Glutamatergic neuron (in vitro differentiated cells): ENCODE measurements at regions not wholly inside any gene's neighbourhood (a gene's known extent, or its start where the extent isn't known, plus 50 kb on each side); places are given as distances from the start of the nearest gene placed in this dataset.

Source experiments
- DNase-seq: peaks from one replicate; pipeline ENCODE4 v3.0.0; 2022
- H3K27ac Mint-ChIP-seq: one replicate; pipeline ENCODE4 v1.8.0; 2020; ENCODE audit warnings: mild to moderate bottlenecking, mixed read lengths, inconsistent platforms; ENCODE audit not compliant: unreplicated experiment
- H3K27me3 Mint-ChIP-seq: one replicate; pipeline ENCODE4 v1.8.0; 2020; ENCODE audit warnings: mild to moderate bottlenecking, moderate library complexity, mixed read lengths, inconsistent platforms; ENCODE audit not compliant: unreplicated experiment
- H3K36me3 Mint-ChIP-seq: one replicate; pipeline ENCODE4 v1.8.0; 2020; ENCODE audit warnings: mild to moderate bottlenecking, mixed read lengths, inconsistent platforms; ENCODE audit not compliant: unreplicated experiment
- H3K4me1 Mint-ChIP-seq: one replicate; pipeline ENCODE4 v1.8.0; 2020; ENCODE audit warnings: mild to moderate bottlenecking, low read depth, mixed read lengths, inconsistent platforms; ENCODE audit not compliant: unreplicated experiment
- H3K4me3 Mint-ChIP-seq: one replicate; pipeline ENCODE4 v1.8.0; 2020; ENCODE audit warnings: mild to moderate bottlenecking, mixed read lengths, inconsistent platforms; ENCODE audit not compliant: unreplicated experiment
- H3K9me3 Mint-ChIP-seq: one replicate; pipeline ENCODE4 v1.8.0; 2020; ENCODE audit warnings: mild to moderate bottlenecking, moderate library complexity, mixed read lengths, inconsistent platforms; ENCODE audit not compliant: unreplicated experiment
- TF ChIP-seq, protein P1 (sequence below): fragments of 200-600 bp; sonication (generic); IDR thresholded peaks from one replicate; pipeline ENCODE4 v1.5.0; 2021; ENCODE audit not compliant: partially characterized antibody, unreplicated experiment

DNA sequence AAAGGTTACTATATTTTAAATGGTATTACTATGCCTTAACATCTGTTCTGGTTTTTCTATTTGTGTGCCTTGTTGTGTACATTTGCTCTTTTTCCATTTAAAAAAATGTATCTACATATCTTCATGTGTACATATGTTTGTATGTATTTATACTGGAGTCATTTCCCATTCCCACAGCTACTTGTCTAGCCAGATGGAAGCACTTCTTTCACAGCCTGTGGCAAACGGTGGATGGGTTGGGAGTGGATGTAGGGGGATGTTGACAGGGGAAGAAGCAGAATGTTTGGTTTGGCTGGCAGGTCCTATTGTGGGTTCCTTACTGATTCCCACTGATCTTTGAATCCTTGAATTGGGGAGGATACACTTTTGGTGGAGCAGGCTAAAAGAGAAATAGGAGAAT, 93.6 kb upstream of the CNTNAP4 start:
- no peak overlapping the region for H3K4me3 Mint-ChIP-seq
- no peaks in the 10 kb centered on the region for H3K4me1 Mint-ChIP-seq

DNA sequence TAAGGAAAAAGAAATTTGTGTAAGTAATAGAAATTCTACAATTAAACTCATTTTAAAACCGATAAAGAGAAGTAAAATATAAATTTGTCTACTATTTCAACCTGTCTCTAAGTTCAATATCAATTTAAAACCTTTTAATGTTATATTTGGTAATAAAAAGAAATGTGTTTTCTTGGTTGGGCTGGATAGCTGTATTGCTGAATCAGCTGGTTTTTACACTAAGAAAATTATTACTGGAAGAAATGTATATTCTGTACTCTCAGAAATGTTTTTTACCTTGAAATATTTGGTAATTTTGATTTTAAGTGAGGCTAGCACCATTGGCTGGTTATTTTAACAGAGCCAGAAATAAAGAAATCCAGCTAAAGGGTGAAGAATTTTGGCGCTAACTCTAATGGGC, 87.1 kb upstream of the CNTNAP4 start:
- Mint-ChIP-seq H3K36me3 (peaks cover 13% of the 10 kb centered on the region), H3K9me3 (peaks cover 2% of the 10 kb centered on the region), H3K27ac (no peak overlapping the region), H3K27me3 (no peaks in the 10 kb centered on the region), H3K4me3 (no peak overlapping the region), H3K4me1 (no peaks in the 10 kb centered on the region)
- no peak for DNase-seq
- TF ChIP-seq, protein P1, sequence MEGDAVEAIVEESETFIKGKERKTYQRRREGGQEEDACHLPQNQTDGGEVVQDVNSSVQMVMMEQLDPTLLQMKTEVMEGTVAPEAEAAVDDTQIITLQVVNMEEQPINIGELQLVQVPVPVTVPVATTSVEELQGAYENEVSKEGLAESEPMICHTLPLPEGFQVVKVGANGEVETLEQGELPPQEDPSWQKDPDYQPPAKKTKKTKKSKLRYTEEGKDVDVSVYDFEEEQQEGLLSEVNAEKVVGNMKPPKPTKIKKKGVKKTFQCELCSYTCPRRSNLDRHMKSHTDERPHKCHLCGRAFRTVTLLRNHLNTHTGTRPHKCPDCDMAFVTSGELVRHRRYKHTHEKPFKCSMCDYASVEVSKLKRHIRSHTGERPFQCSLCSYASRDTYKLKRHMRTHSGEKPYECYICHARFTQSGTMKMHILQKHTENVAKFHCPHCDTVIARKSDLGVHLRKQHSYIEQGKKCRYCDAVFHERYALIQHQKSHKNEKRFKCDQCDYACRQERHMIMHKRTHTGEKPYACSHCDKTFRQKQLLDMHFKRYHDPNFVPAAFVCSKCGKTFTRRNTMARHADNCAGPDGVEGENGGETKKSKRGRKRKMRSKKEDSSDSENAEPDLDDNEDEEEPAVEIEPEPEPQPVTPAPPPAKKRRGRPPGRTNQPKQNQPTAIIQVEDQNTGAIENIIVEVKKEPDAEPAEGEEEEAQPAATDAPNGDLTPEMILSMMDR, result no peak

More for the DNA sequence above, 93.6 kb upstream of the CNTNAP4 start:
- no peak for DNase-seq
- Mint-ChIP-seq H3K27me3 (no peaks in the 10 kb centered on the region), H3K36me3 (peaks cover 13% of the 10 kb centered on the region), H3K27ac (no peak overlapping the region), H3K9me3 (peaks cover 2% of the 10 kb centered on the region)
- TF ChIP-seq, protein P1, result no peak

DNA sequence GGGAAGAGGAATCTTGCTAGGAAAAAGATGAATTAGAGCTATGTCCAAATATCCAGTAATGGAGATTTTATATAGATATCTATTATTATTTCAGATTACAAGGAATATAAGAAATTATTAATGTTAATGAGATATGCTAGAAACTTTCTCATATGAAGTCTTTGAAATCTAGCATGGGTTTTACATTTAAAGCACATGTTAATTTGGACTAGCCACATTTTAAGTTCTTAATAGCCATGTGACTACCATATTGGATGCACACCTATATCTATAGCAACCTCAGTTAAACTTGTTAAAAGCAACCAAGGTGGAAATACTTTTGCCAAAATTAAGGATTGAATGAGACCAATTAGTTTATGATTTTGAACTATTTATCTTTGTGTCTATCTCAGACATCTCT, 86.7 kb upstream of the CNTNAP4 start:
- H3K27me3 Mint-ChIP-seq, result no peaks in the 10 kb centered on the region
- no peaks in the 10 kb centered on the region for H3K4me1 Mint-ChIP-seq
- peaks cover 2% of the 10 kb centered on the region for H3K9me3 Mint-ChIP-seq
- no peak for DNase-seq
- H3K4me3 Mint-ChIP-seq, result no peak overlapping the region
- no peak overlapping the region for H3K27ac Mint-ChIP-seq
- TF ChIP-seq, protein P1, result no peak
- peaks cover 13% of the 10 kb centered on the region for H3K36me3 Mint-ChIP-seq

DNA sequence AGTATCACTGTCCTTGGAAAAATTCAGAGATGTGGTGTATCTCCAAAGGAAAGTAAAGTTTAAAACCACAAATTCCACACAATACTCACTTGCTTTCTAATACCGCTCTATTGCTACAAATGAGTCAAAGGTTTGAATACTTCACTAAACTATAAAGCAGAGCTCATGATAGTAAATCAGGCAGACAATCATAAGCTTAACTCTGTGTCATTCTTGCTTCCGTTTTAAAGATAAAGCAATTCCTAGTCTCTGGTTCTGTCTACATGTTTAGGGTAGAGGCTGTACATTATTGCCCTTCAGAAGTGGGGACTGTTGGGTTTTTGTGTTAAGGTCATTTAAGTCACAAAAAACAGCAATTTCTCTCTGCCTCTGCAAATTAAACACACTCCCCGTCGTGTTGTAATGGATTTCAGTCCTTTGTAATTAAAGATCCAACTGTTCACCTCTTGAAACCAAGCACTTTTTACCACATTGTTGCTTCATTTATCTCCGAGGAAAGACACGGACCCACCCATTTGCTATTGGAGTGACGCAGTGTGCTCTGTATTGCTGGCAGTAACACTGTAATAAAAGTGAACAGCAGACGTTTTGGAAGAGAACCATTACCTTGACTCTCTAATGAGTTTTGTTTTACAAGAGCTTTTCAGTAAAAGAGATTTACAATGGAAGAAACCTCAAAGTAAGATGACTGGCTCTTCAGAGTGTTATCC, 83.1 kb upstream of the CNTNAP4 start:
- H3K4me1 Mint-ChIP-seq, result no peaks in the 10 kb centered on the region
- no peak overlapping the region for H3K4me3 Mint-ChIP-seq
- H3K36me3 Mint-ChIP-seq, result no peaks in the 10 kb centered on the region
- no peak overlapping the region for H3K27ac Mint-ChIP-seq
- no peaks in the 10 kb centered on the region for H3K27me3 Mint-ChIP-seq
- TF ChIP-seq, protein P1, result no peak
- no peaks in the 10 kb centered on the region for H3K9me3 Mint-ChIP-seq
- no peak for DNase-seq

DNA sequence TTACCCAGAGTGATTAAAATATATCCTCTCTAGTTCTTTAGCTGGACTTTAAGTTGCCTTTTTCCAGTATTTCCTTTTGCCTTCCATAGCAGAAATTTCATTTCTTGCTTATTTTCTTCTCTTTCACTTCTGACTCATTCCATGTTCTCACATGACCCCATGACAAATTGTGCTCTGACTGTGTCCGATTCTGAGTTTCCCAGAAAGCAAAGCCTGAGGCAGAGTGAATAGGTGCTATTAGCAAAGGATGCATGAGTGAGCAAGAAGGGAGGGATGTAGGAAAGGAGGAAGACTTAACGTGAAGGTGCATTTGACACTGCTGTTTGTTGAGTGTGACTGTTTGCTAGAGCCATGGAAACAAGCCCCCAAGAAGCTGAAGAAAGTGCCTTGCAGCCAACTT, 82.6 kb upstream of the CNTNAP4 start:
- Mint-ChIP-seq H3K9me3 (no peaks in the 10 kb centered on the region), H3K4me1 (no peaks in the 10 kb centered on the region)
- TF ChIP-seq, protein P1, result no peak

More for the DNA sequence above, 82.6 kb upstream of the CNTNAP4 start:
- no peaks in the 10 kb centered on the region for H3K27me3 Mint-ChIP-seq
- H3K36me3 Mint-ChIP-seq, result no peaks in the 10 kb centered on the region
- no peak overlapping the region for H3K4me3 Mint-ChIP-seq
- no peak overlapping the region for H3K27ac Mint-ChIP-seq
- DNase-seq, result no peak
